ENCODE measurements at regions not wholly inside any gene's neighbourhood (a gene's known extent, or its start where the extent isn't known, plus 50 kb on each side); places are given as distances from the start of the nearest gene placed in this dataset.
"Not testable (repeated sequence)": the region's sequence is repeated elsewhere in the genome, so short reads cannot be mapped to it uniquely, and the experiment has no call there.

DNA sequence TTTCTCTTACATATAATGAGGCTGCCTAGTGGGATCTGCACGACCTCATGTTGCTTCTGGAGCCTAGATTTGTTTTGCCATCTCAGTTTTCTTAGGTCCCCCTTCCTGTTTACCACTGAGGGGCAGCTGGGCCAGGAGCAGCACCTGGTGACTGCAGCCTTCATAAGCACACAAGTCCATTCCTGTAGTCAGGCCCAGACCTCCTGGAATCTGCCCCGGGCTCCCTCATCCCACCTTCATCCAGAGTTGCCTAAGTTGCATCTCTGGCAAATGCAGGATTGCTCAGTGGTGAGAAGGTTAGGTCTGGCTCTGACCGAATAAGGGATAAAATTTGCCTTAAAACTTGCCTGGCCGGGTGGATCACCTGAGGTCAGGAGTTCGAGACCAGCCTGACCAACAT lies 117.3 kb downstream of the TNFRSF13B start:
- in situ Hi-C loops (cut with HindIII; ENCODE audit: low pct_ligation_motif_present, low pct_unique_long_range_greater_than_20kb, low sequenced_read_pairs); DNase-seq: not testable (repeated sequence)

DNA sequence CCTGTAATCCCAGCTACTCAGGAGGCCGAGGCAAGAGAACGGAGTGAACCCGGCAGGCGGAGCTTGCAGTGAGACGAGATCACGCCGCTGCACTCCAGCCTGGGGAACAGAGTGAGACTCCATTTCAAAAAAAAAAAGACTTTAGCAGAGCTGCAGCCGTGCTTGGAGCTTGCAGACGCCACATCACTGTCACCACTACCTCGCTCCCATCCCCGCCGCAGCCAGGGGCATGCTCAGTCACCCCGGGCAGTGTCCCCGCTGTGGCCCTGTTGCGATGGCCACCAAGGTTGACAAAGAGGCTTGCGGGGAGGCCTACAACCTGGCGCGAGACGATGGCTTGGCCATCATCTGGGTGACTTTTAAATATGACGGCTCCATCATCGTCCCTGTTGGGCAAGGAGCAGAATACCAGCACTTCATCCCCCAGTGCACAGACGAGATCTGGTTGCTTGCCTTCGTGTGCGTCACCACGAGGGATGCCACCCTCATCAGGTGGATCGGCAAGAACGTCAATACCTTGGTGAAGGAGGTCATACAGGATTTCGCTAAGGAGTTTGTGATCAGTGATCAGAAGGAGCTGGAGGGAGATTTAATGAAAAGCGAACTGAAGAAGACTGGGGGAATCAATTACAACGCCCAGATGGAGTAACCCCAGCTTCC lies 118.1 kb downstream of the TNFRSF13B start:
- in situ Hi-C loops (cut with HindIII; ENCODE audit: low pct_ligation_motif_present, low pct_unique_long_range_greater_than_20kb, low sequenced_read_pairs), result no loop called here

DNA sequence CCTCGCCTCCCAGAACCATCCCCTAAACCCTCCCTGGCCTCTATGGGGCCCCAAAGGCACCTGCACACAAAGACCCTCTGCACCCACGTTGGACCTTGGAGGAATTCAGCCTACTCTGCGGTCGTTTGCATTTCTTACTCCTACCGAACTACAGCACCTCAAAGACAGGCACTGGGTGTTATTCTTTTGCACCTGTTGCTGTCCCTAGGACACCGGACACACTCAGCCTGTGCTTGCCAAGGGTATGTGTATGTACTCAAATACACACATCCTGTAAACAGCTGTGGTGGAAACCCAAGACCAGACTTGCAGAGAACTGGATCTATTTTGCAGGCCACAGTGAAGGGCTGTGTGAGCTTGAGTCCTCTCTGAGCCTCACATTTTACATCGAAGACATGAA lies 122.1 kb downstream of the TNFRSF13B start:
- DNase-seq; in situ Hi-C loops (cut with HindIII; ENCODE audit: low pct_ligation_motif_present, low pct_unique_long_range_greater_than_20kb, low sequenced_read_pairs): not testable (repeated sequence)

More for the DNA sequence above, 118.1 kb downstream of the TNFRSF13B start:
- no peak for DNase-seq

DNA sequence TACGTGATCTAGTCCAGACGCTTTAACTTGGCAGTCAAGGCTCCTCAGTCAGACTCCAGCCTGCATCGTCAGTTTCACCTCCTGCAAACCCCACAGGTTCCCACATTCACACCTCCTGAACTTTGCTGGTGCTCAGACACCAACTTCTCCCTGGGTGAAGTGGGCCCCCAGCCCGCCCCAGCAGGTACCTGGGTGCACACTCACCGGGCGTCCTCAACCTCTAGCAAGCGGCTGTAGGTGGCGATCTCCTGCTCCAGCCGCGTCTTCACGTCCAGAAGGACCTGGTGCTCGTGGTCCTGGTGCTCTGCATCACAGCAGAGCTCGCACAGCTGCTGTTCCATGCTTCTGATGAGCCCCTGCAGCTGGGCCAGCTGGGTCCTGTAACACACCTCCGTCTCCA lies 122.9 kb downstream of the TNFRSF13B start:
- in situ Hi-C loops (cut with HindIII; ENCODE audit: low pct_ligation_motif_present, low pct_unique_long_range_greater_than_20kb, low sequenced_read_pairs), result not testable (repeated sequence)

DNA sequence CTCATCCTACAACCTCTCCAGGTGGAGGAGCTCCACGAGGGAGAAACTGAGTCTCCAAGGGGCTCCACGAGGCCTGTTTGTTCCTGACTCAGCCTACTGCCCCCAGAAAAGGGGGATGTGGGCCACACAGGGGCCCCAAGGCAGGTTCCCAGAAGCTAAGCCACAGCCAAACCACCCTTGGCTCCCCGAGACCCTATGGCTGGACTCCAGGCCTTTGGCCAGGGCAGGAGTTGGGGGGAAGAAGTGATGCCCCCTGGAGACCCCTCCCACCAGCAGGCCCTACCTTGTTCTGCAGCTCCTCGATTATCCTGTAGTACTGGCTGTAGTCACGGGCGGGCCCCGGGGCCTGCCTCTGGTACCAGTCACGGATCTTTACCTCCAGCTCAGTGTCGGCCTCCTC lies 126.8 kb downstream of the TNFRSF13B start:
- in situ Hi-C loops (cut with HindIII; ENCODE audit: low pct_ligation_motif_present, low pct_unique_long_range_greater_than_20kb, low sequenced_read_pairs); DNase-seq: not testable (repeated sequence)

More for the DNA sequence above, 122.9 kb downstream of the TNFRSF13B start:
- DNase-seq, result not testable (repeated sequence)

DNA sequence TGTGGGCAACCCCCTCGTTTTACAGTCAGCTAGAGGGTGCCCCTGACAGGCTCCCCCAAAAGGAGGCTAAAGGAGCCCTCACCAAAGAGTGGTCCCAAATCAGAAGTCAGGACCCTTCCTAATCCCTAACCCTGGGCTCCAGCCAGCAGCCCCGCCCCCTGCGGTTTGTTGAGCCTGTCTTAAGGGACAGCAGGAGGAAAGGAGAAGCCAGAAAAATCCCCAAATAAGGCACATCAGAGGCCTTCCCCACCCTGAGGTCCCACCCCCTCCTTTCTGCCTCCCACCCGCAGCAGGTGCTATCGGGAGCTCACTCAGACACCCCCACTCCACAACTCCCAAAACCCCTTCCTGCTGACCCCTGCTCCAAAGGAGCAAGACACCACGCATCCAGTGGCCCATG lies 127.2 kb downstream of the TNFRSF13B start:
- in situ Hi-C loops (cut with HindIII; ENCODE audit: low pct_ligation_motif_present, low pct_unique_long_range_greater_than_20kb, low sequenced_read_pairs); DNase-seq: not testable (repeated sequence)

DNA sequence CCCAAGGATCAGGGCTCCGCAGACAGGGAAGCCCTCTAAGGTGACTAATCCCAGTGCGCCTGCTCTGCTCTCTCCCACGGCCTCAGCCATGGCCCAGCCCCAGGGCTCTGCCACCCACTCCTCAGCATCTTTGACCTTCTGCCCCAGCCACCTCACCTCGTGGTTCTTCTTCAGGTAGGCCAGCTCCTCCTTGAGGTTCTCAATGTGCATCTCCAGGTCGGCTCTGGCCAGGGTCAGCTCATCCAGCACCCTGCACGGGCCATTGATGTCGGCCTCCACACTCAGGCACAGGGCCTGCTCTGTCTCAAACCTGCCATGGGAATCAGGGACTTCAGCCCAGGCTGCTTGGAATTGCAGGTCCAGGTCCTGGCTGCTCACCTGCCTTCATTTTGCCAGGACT lies 128.4 kb downstream of the TNFRSF13B start:
- DNase-seq; in situ Hi-C loops (cut with HindIII; ENCODE audit: low pct_ligation_motif_present, low pct_unique_long_range_greater_than_20kb, low sequenced_read_pairs): not testable (repeated sequence)

DNA sequence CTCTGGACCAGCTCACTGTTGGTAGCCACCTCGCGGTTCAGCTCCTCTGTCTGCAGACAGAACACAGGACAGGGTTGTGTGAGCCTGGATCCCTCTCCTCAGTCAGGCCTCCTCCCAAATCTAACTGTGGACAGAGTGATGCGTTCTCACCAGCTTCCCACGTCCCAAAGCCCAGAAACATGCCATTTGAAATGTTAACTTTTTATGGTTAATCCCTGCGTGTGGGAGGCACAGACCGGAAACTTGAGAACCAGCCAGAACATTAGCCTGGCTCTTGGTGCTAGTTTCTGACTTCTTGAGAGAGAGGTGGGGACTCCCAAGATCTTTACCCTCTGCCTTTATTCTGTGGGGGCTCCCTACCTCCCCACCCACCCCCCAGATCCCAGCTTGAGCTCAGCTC lies 129.6 kb downstream of the TNFRSF13B start:
- in situ Hi-C loops (cut with HindIII; ENCODE audit: low pct_ligation_motif_present, low pct_unique_long_range_greater_than_20kb, low sequenced_read_pairs); DNase-seq: not testable (repeated sequence)

DNA sequence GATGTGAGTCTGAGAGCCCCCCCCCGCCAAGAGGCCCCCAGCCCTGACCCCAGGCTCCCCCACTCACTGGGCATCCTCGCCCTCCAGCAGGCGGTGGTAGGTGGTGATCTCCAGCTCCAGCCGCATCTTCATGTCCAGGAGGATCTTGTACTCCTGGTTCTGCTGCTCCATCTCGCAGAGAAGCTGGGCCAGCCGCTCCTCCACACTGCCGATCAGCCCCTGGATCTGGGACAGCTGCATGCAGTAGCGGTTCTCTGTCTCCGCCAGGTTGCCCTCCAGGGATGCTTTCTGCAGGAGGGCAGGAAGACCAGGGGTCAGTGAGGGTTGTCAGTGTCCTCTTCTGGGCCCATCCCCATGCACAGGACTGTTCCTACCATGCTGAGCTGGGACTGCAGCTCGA lies 130.0 kb downstream of the TNFRSF13B start:
- in situ Hi-C loops (cut with HindIII; ENCODE audit: low pct_ligation_motif_present, low pct_unique_long_range_greater_than_20kb, low sequenced_read_pairs); DNase-seq: not testable (repeated sequence)

DNA sequence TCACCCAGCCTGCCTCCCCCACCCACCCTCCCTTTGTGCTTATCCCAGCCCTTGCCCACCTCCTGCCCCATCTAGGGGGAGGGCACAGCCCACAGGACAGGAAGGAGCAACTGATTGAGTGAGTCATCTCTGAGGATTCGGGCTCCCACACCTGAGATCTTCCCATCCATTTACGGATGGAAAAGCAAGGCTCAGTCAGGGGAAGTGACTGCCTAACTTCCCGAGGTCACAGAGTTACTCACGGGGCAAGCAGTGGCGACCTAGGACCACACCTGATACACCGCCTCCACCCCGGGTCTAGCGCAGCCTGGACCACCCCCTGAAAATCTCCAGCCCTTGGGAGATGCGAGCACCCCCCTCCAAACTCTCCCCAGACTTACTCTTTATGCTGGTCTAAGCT lies 131.7 kb downstream of the TNFRSF13B start:
- in situ Hi-C loops (cut with HindIII; ENCODE audit: low pct_ligation_motif_present, low pct_unique_long_range_greater_than_20kb, low sequenced_read_pairs); DNase-seq: not testable (repeated sequence)

DNA sequence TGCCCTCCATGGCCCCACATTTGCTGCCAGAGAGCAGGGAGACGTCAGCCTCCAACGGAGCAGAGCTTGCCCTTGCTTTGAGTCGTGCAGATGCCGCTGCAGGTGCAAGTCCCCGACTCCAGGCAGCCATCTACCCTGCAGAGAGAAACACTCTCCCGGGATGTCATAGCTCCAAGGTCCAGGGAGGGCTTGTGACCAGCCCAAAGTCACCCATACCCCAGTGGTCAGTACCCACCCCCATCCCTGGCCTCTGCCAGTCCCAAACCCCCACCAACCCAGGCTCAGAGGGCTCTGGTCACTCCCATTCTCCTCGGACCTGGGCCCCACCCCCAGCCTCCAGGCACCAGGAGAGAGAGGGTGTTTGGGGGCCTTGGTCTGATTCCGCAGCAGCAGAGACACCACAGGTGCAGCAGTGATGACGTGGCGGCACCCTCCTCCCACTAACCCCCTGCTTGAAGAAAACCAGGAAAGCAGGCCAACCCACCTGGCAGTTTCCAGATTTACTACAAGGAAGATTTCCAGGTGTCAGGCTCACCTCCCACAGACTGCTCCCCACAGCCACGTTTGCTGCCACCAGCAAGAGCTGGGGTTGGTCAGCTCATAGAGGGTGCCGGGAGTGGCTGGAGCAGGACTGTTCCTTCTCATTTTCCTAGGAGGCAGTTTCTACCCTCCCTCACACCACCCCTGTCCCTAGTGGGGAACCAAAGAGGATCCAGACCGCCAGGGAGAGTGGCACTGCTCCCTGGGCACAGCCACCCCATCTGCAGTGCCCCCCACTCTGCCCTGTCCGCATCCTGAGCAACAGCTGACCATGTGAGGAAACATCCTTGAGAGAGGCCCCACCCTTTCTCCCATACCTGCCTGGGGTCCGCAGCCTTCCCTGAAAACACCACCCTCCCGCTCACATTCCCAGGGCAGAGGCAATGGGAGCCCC lies 132.4 kb downstream of the TNFRSF13B start:
- in situ Hi-C loops (cut with HindIII; ENCODE audit: low pct_ligation_motif_present, low pct_unique_long_range_greater_than_20kb, low sequenced_read_pairs), result not testable (repeated sequence)

DNA sequence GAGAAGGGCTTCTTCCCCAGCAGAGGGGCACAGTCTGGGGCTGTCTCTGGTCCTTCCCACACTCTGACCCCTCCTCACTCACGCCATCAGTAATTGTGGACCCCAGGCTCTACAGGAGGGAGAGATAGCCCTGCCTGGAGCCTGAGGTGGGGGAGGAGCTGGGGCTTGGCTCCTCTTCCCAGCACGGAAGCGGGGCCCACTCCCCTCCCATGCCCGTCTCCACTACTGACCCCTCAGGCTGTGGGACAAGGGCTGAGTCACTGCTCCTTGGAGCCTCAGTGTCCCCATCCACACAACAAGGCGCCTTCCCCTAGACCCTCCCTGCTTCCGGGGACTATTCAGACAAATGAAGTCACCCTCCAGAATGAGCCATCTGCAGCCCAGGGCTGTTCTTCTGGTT lies 133.1 kb downstream of the TNFRSF13B start:
- in situ Hi-C loops (cut with HindIII; ENCODE audit: low pct_ligation_motif_present, low pct_unique_long_range_greater_than_20kb, low sequenced_read_pairs); DNase-seq: not testable (repeated sequence)

More for the DNA sequence above, 132.4 kb downstream of the TNFRSF13B start:
- DNase-seq, result not testable (repeated sequence)

DNA sequence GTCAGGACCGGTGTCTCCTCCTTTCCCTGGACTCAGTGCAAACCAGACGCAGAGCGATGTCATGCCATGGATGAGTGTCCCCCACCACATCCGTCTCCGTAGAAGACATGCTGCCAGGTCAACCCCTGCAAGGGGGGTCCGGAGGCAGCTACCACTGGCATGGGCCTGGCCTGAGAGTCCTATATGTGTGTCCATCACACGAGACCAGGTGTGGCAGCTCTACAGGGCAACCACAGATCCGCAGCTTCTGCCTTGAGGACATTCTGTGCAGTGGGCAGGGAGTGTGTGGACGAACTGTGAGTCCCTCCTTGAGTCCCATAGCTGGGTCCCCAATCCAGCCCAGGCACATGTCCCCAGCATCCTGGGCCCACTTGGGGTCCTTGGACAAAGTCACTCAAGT lies 133.6 kb downstream of the TNFRSF13B start:
- DNase-seq, result not testable (repeated sequence)

DNA sequence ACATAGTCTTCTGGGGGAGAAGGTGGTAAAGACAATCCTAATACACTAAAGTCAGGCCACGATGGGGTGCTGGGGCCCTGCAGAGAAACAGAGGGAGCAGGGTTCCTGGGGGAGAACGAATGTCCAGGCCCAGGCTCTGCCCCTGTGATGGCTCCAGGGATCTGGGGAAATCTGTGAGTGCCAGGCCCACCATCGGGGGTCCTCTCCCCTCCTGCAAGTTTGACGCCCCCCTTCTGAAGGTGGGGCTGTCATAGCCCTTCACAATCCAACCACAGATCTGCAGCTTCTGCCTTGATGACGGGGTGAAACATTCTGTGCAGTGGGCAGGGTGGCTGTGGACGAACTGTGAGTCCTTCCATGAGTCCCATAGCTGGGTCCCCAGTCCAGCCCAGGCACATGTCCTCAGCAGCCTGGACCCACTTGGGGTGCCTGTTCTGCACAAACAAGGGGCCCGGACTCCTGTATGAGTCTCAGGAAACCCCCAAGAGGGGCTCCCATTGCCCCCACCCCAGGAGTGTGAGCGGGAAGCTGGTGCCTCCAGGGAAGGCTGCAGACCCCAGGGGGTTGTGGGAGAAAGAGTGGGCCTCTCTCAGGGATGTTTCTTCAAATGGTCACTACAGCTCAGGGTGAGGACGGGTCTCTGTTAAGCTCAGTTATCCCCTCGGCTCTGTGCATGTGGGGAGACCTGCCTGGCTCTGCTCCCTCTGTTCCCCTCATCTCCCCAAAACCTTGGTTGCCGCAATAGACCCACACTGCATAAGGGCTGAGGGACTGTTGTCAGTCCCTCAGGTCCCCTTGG lies 134.3 kb downstream of the TNFRSF13B start:
- in situ Hi-C loops (cut with HindIII; ENCODE audit: low pct_ligation_motif_present, low pct_unique_long_range_greater_than_20kb, low sequenced_read_pairs); DNase-seq: not testable (repeated sequence)

More for the DNA sequence above, 133.6 kb downstream of the TNFRSF13B start:
- in situ Hi-C loops (cut with HindIII; ENCODE audit: low pct_ligation_motif_present, low pct_unique_long_range_greater_than_20kb, low sequenced_read_pairs), result not testable (repeated sequence)

DNA sequence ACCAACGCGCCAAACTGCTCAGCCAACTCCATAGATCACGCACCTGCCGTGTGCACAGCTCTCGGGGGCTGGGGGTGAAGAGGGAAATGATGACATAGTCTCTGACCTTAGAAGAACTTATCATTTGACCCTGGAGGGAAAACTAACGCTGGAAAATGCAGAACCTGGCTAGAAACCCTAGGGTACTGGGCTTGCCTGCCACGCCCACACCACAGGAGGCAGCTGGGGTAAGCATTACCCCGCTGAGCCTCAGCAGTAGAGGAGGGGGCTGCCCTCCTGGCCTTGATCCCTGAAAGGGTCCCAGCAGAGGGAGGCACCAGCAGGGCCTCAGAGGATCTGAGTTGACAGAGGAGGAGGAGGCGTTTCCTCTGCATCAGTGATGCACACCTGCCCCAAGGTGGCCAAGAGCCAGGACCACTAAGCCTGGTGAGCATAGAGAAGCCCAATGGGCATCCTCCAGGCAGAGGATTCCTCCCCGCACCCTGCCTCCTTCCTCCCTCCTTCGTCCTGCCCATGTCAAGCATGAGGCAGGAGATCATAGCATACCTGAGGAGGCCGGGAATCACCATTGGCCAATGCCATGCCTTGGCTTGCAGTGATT lies 135.5 kb downstream of the TNFRSF13B start:
- in situ Hi-C loops (cut with HindIII; ENCODE audit: low pct_ligation_motif_present, low pct_unique_long_range_greater_than_20kb, low sequenced_read_pairs), result not testable (repeated sequence)

DNA sequence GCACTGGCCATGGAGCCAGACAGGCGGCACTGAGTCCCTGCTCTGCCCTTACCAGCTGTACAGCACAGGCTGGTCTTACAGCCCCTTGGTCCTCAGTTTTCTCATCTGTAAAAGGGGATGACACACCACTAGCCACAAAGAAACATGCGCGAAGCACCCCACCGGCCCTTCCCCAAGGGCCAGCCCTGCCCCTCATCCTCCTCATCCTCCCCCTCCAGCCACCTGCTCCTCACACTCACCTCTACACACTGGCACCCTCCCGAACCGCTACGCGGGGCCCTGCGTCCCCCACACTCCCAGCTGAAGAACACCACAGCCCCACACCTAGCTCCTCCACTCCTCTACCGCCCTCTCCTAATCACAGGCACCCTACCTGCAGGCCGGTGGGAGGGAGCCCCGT lies 138.4 kb downstream of the TNFRSF13B start:
- in situ Hi-C loops (cut with HindIII; ENCODE audit: low pct_ligation_motif_present, low pct_unique_long_range_greater_than_20kb, low sequenced_read_pairs); DNase-seq: not testable (repeated sequence)

More for the DNA sequence above, 135.5 kb downstream of the TNFRSF13B start:
- DNase-seq, result not testable (repeated sequence)

DNA sequence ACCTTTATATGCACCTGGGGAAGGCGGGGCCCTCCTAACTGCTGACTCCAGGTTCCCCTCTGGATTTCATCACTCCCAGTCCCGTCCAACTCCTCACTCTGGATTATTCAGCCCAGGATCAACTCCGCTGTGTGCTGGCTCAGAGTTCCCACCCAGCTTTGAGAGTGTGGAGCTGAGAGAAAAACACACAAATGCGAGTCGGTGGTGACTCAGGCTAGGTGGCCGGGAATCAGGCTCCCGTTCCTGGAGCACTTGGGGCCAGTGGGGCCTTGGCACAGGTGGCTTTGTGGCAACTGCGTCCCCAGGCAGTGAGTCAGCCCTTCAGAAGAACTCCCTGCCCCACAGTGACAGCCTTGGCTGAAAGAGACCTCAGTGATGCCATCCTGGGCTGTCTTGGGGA lies 139.1 kb downstream of the TNFRSF13B start:
- in situ Hi-C loops (cut with HindIII; ENCODE audit: low pct_ligation_motif_present, low pct_unique_long_range_greater_than_20kb, low sequenced_read_pairs); DNase-seq: not testable (repeated sequence)

DNA sequence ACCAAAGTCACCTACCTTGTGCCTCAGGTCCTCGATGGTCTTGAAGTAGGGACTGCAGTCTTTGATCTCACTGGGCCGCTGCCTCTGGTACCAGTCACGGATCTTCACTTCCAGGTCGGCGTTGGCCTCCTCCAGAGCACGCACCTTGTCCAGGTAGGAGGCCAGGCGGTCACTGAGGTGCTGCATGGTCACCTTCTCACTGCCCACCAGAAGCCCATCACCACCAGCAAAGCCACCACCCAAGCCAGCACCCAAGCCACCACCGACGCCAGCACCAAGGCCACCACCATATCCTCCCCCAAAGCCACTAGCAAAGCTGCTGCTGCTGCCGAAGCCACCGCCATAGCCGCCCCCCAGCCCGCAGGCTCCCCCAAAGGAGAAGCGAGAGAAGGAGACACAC lies 139.7 kb downstream of the TNFRSF13B start:
- DNase-seq; in situ Hi-C loops (cut with HindIII; ENCODE audit: low pct_ligation_motif_present, low pct_unique_long_range_greater_than_20kb, low sequenced_read_pairs): not testable (repeated sequence)

Data from ACHN (cell line).